ENCODE measurements at regions not wholly inside any gene's neighbourhood (a gene's known extent, or its start where the extent isn't known, plus 50 kb on each side); places are given as distances from the start of the nearest gene placed in this dataset.

- no peaks in the 10 kb centered on the region for H3K9me3 ChIP-seq (ENCODE audit: control insufficient read depth, insufficient read depth, low read depth, low read length)
- H3K27me3 ChIP-seq (ENCODE audit: control insufficient read depth, insufficient read depth, low read length): no peaks in the 10 kb centered on the region
- H3K9ac ChIP-seq (ENCODE audit: low read length): no peak overlapping the region
- no peaks in the 10 kb centered on the region for H3K36me3 ChIP-seq (ENCODE audit: control insufficient read depth, insufficient read depth, low read length)
- H3K27ac ChIP-seq (ENCODE audit: low read depth, low read length): no peak overlapping the region
- no peak overlapping the region for H3K4me3 ChIP-seq (ENCODE audit: low read depth, low read length)
- no peaks in the 10 kb centered on the region for H3K4me1 ChIP-seq (ENCODE audit: control insufficient read depth, insufficient read depth, low read length)
Observed at GRCh38 chr3:150265305-150265704, 142.8 kb upstream of the TSC22D2 start.

GRCh38 chr3:150264561-150265279 is 143.4 kb upstream of the TSC22D2 start:
- no peaks in the 10 kb centered on the region for H3K4me1 ChIP-seq (ENCODE audit: control insufficient read depth, insufficient read depth, low read length)
- no peak overlapping the region for H3K27ac ChIP-seq (ENCODE audit: low read depth, low read length)
- no peak overlapping the region for H3K4me3 ChIP-seq (ENCODE audit: low read depth, low read length)
- H3K9ac ChIP-seq (ENCODE audit: low read length): no peak overlapping the region
- no peaks in the 10 kb centered on the region for H3K9me3 ChIP-seq (ENCODE audit: control insufficient read depth, insufficient read depth, low read depth, low read length)
- no peaks in the 10 kb centered on the region for H3K36me3 ChIP-seq (ENCODE audit: control insufficient read depth, insufficient read depth, low read length)
- H3K27me3 ChIP-seq (ENCODE audit: control insufficient read depth, insufficient read depth, low read length): no peaks in the 10 kb centered on the region

GRCh38 chr3:150261958-150262357 is 146.1 kb upstream of the TSC22D2 start:
- H3K9me3 ChIP-seq (ENCODE audit: control insufficient read depth, insufficient read depth, low read depth, low read length): no peaks in the 10 kb centered on the region
- no peak overlapping the region for H3K4me3 ChIP-seq (ENCODE audit: low read depth, low read length)
- no peaks in the 10 kb centered on the region for H3K4me1 ChIP-seq (ENCODE audit: control insufficient read depth, insufficient read depth, low read length)
- H3K27ac ChIP-seq (ENCODE audit: low read depth, low read length): no peak overlapping the region
- no peak overlapping the region for H3K9ac ChIP-seq (ENCODE audit: low read length)
- H3K27me3 ChIP-seq (ENCODE audit: control insufficient read depth, insufficient read depth, low read length): no peaks in the 10 kb centered on the region
- H3K36me3 ChIP-seq (ENCODE audit: control insufficient read depth, insufficient read depth, low read length): no peaks in the 10 kb centered on the region

- Histone ChIP-seq H3K4me3 (ENCODE audit: low read depth, low read length) (no peak overlapping the region), H3K4me1 (ENCODE audit: control insufficient read depth, insufficient read depth, low read length) (no peaks in the 10 kb centered on the region)
Observed at GRCh38 chr3:150261418-150261817, 146.7 kb upstream of the TSC22D2 start.

GRCh38 chr3:150260398-150260710 is 147.7 kb upstream of the TSC22D2 start:
- no peak overlapping the region for H3K9ac ChIP-seq (ENCODE audit: low read length)
- H3K27me3 ChIP-seq (ENCODE audit: control insufficient read depth, insufficient read depth, low read length): no peaks in the 10 kb centered on the region
- H3K27ac ChIP-seq (ENCODE audit: low read depth, low read length): no peak overlapping the region
- H3K9me3 ChIP-seq (ENCODE audit: control insufficient read depth, insufficient read depth, low read depth, low read length): no peaks in the 10 kb centered on the region
- peaks cover 4% of the 10 kb centered on the region; the same call in 1 of the 2 replicates for H3K4me1 ChIP-seq (ENCODE audit: control insufficient read depth, insufficient read depth, low read length)
- H3K4me3 ChIP-seq (ENCODE audit: low read depth, low read length): no peak overlapping the region
- no peaks in the 10 kb centered on the region for H3K36me3 ChIP-seq (ENCODE audit: control insufficient read depth, insufficient read depth, low read length)

More at GRCh38 chr3:150261418-150261817, 146.7 kb upstream of the TSC22D2 start:
- H3K9me3 ChIP-seq (ENCODE audit: control insufficient read depth, insufficient read depth, low read depth, low read length): no peaks in the 10 kb centered on the region
- no peaks in the 10 kb centered on the region for H3K36me3 ChIP-seq (ENCODE audit: control insufficient read depth, insufficient read depth, low read length)
- H3K9ac ChIP-seq (ENCODE audit: low read length): no peak overlapping the region
- H3K27ac ChIP-seq (ENCODE audit: low read depth, low read length): no peak overlapping the region
- H3K27me3 ChIP-seq (ENCODE audit: control insufficient read depth, insufficient read depth, low read length): no peaks in the 10 kb centered on the region

- Histone ChIP-seq H3K36me3 (ENCODE audit: control insufficient read depth, insufficient read depth, low read length) (no peaks in the 10 kb centered on the region), H3K27ac (ENCODE audit: low read depth, low read length) (no peak overlapping the region), H3K4me3 (ENCODE audit: low read depth, low read length) (no peak overlapping the region), H3K27me3 (ENCODE audit: control insufficient read depth, insufficient read depth, low read length) (no peaks in the 10 kb centered on the region), H3K4me1 (ENCODE audit: control insufficient read depth, insufficient read depth, low read length) (peaks cover 4% of the 10 kb centered on the region; the same call in 1 of the 2 replicates), H3K9me3 (ENCODE audit: control insufficient read depth, insufficient read depth, low read depth, low read length) (no peaks in the 10 kb centered on the region), H3K9ac (ENCODE audit: low read length) (no peak overlapping the region)
Observed at GRCh38 chr3:150259526-150260397, 148.3 kb upstream of the TSC22D2 start.

GRCh38 chr3:150256782-150257181 is 151.3 kb upstream of the TSC22D2 start:
- no peaks in the 10 kb centered on the region for H3K36me3 ChIP-seq (ENCODE audit: control insufficient read depth, insufficient read depth, low read length)
- H3K4me3 ChIP-seq (ENCODE audit: low read depth, low read length): no peak overlapping the region
- no peak overlapping the region for H3K27ac ChIP-seq (ENCODE audit: low read depth, low read length)
- H3K9ac ChIP-seq (ENCODE audit: low read length): no peak overlapping the region
- no peaks in the 10 kb centered on the region for H3K27me3 ChIP-seq (ENCODE audit: control insufficient read depth, insufficient read depth, low read length)
- peaks cover 4% of the 10 kb centered on the region; the same call in 1 of the 2 replicates for H3K4me1 ChIP-seq (ENCODE audit: control insufficient read depth, insufficient read depth, low read length)
- H3K9me3 ChIP-seq (ENCODE audit: control insufficient read depth, insufficient read depth, low read depth, low read length): no peaks in the 10 kb centered on the region

- Histone ChIP-seq H3K36me3 (ENCODE audit: control insufficient read depth, insufficient read depth, low read length) (no peaks in the 10 kb centered on the region), H3K27ac (ENCODE audit: low read depth, low read length) (no peak overlapping the region), H3K9ac (ENCODE audit: low read length) (no peak overlapping the region), H3K9me3 (ENCODE audit: control insufficient read depth, insufficient read depth, low read depth, low read length) (no peaks in the 10 kb centered on the region), H3K4me3 (ENCODE audit: low read depth, low read length) (no peak overlapping the region), H3K27me3 (ENCODE audit: control insufficient read depth, insufficient read depth, low read length) (no peaks in the 10 kb centered on the region), H3K4me1 (ENCODE audit: control insufficient read depth, insufficient read depth, low read length) (peaks cover 4% of the 10 kb centered on the region; the same call in 1 of the 2 replicates)
Observed at GRCh38 chr3:150256318-150256717, 151.8 kb upstream of the TSC22D2 start.

- Histone ChIP-seq H3K27me3 (ENCODE audit: control insufficient read depth, insufficient read depth, low read length) (no peaks in the 10 kb centered on the region), H3K9ac (ENCODE audit: low read length) (no peak overlapping the region), H3K4me3 (ENCODE audit: low read depth, low read length) (no peak overlapping the region), H3K27ac (ENCODE audit: low read depth, low read length) (no peak overlapping the region), H3K9me3 (ENCODE audit: control insufficient read depth, insufficient read depth, low read depth, low read length) (no peaks in the 10 kb centered on the region), H3K36me3 (ENCODE audit: control insufficient read depth, insufficient read depth, low read length) (no peaks in the 10 kb centered on the region), H3K4me1 (ENCODE audit: control insufficient read depth, insufficient read depth, low read length) (peaks cover 4% of the 10 kb centered on the region; the same call in 1 of the 2 replicates)
Observed at GRCh38 chr3:150255826-150256225, 152.3 kb upstream of the TSC22D2 start.

GRCh38 chr3:150255413-150255812 is 152.7 kb upstream of the TSC22D2 start:
- peaks cover 4% of the 10 kb centered on the region; the same call in 1 of the 2 replicates for H3K4me1 ChIP-seq (ENCODE audit: control insufficient read depth, insufficient read depth, low read length)
- H3K4me3 ChIP-seq (ENCODE audit: low read depth, low read length): no peak overlapping the region
- no peak overlapping the region for H3K9ac ChIP-seq (ENCODE audit: low read length)
- no peaks in the 10 kb centered on the region for H3K27me3 ChIP-seq (ENCODE audit: control insufficient read depth, insufficient read depth, low read length)
- no peaks in the 10 kb centered on the region for H3K36me3 ChIP-seq (ENCODE audit: control insufficient read depth, insufficient read depth, low read length)
- no peaks in the 10 kb centered on the region for H3K9me3 ChIP-seq (ENCODE audit: control insufficient read depth, insufficient read depth, low read depth, low read length)
- H3K27ac ChIP-seq (ENCODE audit: low read depth, low read length): no peak overlapping the region

- H3K9me3 ChIP-seq (ENCODE audit: control insufficient read depth, insufficient read depth, low read depth, low read length): no peaks in the 10 kb centered on the region
- no peak overlapping the region for H3K4me3 ChIP-seq (ENCODE audit: low read depth, low read length)
- H3K27ac ChIP-seq (ENCODE audit: low read depth, low read length): no peak overlapping the region
- no peaks in the 10 kb centered on the region for H3K36me3 ChIP-seq (ENCODE audit: control insufficient read depth, insufficient read depth, low read length)
- peaks cover 11% of the 10 kb centered on the region for H3K4me1 ChIP-seq (ENCODE audit: control insufficient read depth, insufficient read depth, low read length)
- no peaks in the 10 kb centered on the region for H3K27me3 ChIP-seq (ENCODE audit: control insufficient read depth, insufficient read depth, low read length)
- H3K9ac ChIP-seq (ENCODE audit: low read length): no peak overlapping the region
Observed at GRCh38 chr3:150254309-150254708, 153.8 kb upstream of the TSC22D2 start.
